ENCODE measurements at regions not wholly inside any gene's neighbourhood (a gene's known extent, or its start where the extent isn't known, plus 50 kb on each side); places are given as distances from the start of the nearest gene placed in this dataset.

DNA sequence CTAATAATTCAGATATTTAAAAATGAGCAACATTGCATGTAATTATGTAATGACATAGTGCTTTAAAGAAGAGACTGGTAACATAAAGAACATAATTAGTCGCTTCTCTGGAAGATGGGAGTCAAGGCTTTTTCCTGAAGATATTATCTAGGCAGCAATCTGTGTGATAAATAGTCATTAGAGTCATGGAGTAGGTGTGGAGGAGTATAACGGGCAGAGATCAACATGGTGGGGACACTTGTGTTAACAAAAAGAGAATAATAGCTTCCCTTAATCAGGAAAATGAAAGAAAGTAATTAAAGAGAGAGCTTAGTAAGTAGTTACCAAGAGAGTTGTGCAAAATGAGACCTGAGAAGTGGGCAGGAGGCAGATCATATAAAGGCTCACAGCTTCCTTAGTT, 1417.1 kb upstream of the ATXN8OS start:
- TF ChIP-seq, protein P1, sequence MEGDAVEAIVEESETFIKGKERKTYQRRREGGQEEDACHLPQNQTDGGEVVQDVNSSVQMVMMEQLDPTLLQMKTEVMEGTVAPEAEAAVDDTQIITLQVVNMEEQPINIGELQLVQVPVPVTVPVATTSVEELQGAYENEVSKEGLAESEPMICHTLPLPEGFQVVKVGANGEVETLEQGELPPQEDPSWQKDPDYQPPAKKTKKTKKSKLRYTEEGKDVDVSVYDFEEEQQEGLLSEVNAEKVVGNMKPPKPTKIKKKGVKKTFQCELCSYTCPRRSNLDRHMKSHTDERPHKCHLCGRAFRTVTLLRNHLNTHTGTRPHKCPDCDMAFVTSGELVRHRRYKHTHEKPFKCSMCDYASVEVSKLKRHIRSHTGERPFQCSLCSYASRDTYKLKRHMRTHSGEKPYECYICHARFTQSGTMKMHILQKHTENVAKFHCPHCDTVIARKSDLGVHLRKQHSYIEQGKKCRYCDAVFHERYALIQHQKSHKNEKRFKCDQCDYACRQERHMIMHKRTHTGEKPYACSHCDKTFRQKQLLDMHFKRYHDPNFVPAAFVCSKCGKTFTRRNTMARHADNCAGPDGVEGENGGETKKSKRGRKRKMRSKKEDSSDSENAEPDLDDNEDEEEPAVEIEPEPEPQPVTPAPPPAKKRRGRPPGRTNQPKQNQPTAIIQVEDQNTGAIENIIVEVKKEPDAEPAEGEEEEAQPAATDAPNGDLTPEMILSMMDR (IDR thresholded peaks at IDR 0.05) = no peak
- TF ChIP-seq POLR2A (IDR thresholded peaks at IDR 0.05) = no peak
